K562 (cell line): ENCODE measurements at regions not wholly inside any gene's neighbourhood (a gene's known extent, or its start where the extent isn't known, plus 50 kb on each side); places are given as distances from the start of the nearest gene placed in this dataset.
A peak's percentile ranks its signal among the peaks of the same experiment; 100 is the strongest.

Source experiments
- ATAC-seq: fragments of 200-7000 bp; cut with Tn5 transposase; 3 replicates; pipeline ENCODE4 v1.9.1; 2020; ENCODE audit warnings: moderate library complexity
- BruUV-seq: library from RNA; stranded (reverse); fragments of 400-500 nt; replicated peaks from 2 replicates; lab custom pipeline; 2021; lab: Mats Ljungman, UMichigan
- CTCF ChIA-PET: fragments of 300-600 bp; formaldehyde crosslinking; extraction: SDS; loops from one replicate; lab custom pipeline; 2021; ENCODE audit warnings: low intra/inter-chr PET ratio; lab: Yijun Ruan, JAX
- POLR2A ChIA-PET: fragments of 300-600, 350-650 bp; sonication (Branson Sonifier 250); formaldehyde crosslinking; extraction: SDS; loops from one replicate; lab custom pipeline; 2021; ENCODE audit warnings: antibody characterized with exemption, inconsistent platforms; lab: Yijun Ruan, JAX
- DNase-seq, 4 experiments: peaks; one replicate each; pipeline versions ENCODE4 v3.0.0 to v3.0.0-alpha.2; 2011 to 2018; ENCODE audit warnings: low spot score in 3 of 4, mixed read lengths in 3 of 4; ENCODE audit errors: extremely low read depth in 1 of 4
- FAIRE-seq: peaks from 2 replicates; lab custom pipeline; 2011; peaks lifted over from hg19 to GRCh38; lab: Jason Lieb, UNC
- H2AFZ ChIP-seq: 2 replicates; pipeline ENCODE4 v1.6.0; 2011; ENCODE audit warnings: low read depth, low read length, control low read depth, inconsistent platforms
- H3K27ac ChIP-seq: fragments of 200-600 bp; 3 replicates; pipeline ENCODE4 v1.8.0; 2011; ENCODE audit warnings: low read depth, mild to moderate bottlenecking, control low read depth, inconsistent platforms, low read length, moderate library complexity, mixed read lengths; ENCODE audit errors: extremely low read depth
- H3K27me3 ChIP-seq, 2 experiments: fragments of 300-600 bp in 1 of 2; 2 replicates in 1 of 2; 3 replicates in 1 of 2; pipeline versions ENCODE4 v1.6.0 to v1.8.0; 2011; ENCODE audit warnings: inconsistent platforms in 2 of 2, low read length in 2 of 2, mild to moderate bottlenecking in 1 of 2, mixed read lengths in 1 of 2, moderate library complexity in 1 of 2; ENCODE audit not compliant: control insufficient read depth in 2 of 2, insufficient read depth in 2 of 2
- H3K36me3 ChIP-seq: fragments of 300-600 bp; 3 replicates; pipeline ENCODE4 v1.8.0; 2011; ENCODE audit warnings: mild to moderate bottlenecking, low read length, inconsistent platforms; ENCODE audit not compliant: control insufficient read depth, insufficient read depth
- H3K4me1 ChIP-seq, 2 experiments: fragments of 200-600 bp in 1 of 2; replicated peaks in 1 of 2; 2 replicates in 1 of 2; 3 replicates in 1 of 2; pipeline versions ENCODE4 v1.5.1 to v1.8.0; 2011; ENCODE audit warnings: inconsistent platforms in 2 of 2, low read length in 2 of 2, mild to moderate bottlenecking in 1 of 2, mixed read lengths in 1 of 2, moderate library complexity in 1 of 2; ENCODE audit not compliant: control insufficient read depth in 2 of 2, insufficient read depth in 2 of 2
- H3K4me2 ChIP-seq: 2 replicates; pipeline ENCODE4 v1.6.1; 2011; ENCODE audit warnings: low read length, control low read depth, inconsistent platforms, mixed read lengths; ENCODE audit not compliant: insufficient read depth
- H3K4me3 ChIP-seq: fragments of 200-600 bp; sonication (generic), shearing (Covaris generic); 2 replicates; pipeline ENCODE4 v1.5.1; 2016; ENCODE audit warnings: control low read depth, inconsistent platforms
- H3K79me2 ChIP-seq: fragments of 200-600 bp; 3 replicates; pipeline ENCODE4 v1.8.0; 2011; ENCODE audit warnings: low read length, inconsistent platforms; ENCODE audit not compliant: control insufficient read depth, insufficient read depth
- H3K9ac ChIP-seq, 2 experiments: 2 replicates each; pipeline versions ENCODE4 v1.6.0 to v1.6.1; 2011; ENCODE audit warnings: low read depth in 2 of 2, low read length in 2 of 2, control low read depth in 1 of 2, inconsistent platforms in 1 of 2, mild to moderate bottlenecking in 1 of 2, mixed read lengths in 1 of 2; ENCODE audit not compliant: insufficient read depth in 1 of 2
- H3K9me1 ChIP-seq: one replicate; pipeline ENCODE4 v1.6.0; 2011; ENCODE audit warnings: inconsistent platforms, mild to moderate bottlenecking, low read length, moderate library complexity; ENCODE audit not compliant: control insufficient read depth, insufficient read depth
- H3K9me3 ChIP-seq: replicated peaks from 2 replicates; pipeline ENCODE4 v1.5.1; 2011; ENCODE audit warnings: low read depth, low read length, inconsistent platforms; ENCODE audit not compliant: control insufficient read depth, insufficient read depth
- H4K20me1 ChIP-seq: replicated peaks from 2 replicates; pipeline ENCODE4 v1.6.1; 2011; ENCODE audit warnings: low read length, inconsistent platforms, mixed read lengths; ENCODE audit not compliant: control insufficient read depth, insufficient read depth
- FOXA1 ChIP-seq: fragments of 450-650 bp; IDR thresholded peaks from 2 replicates; pipeline ENCODE4 v1.6.1; 2016; ENCODE audit warnings: mild to moderate bottlenecking, borderline replicate concordance
- KDM5B ChIP-seq: fragments of 200-600 bp; sonication (generic); IDR thresholded peaks from 2 replicates; pipeline ENCODE4 v1.6.1; 2012; ENCODE audit warnings: low read depth, mild to moderate bottlenecking, moderate library complexity, low read length, control low read depth, inconsistent platforms; ENCODE audit not compliant: insufficient replicate concordance
- RFX5 ChIP-seq: IDR thresholded peaks from 2 replicates; pipeline ENCODE4 v1.6.1; 2011; ENCODE audit warnings: low read depth, mild to moderate bottlenecking, improper control_type of control experiment, low read length
- WHSC1 ChIP-seq: IDR thresholded peaks from one replicate; pipeline ENCODE4 v1.6.1; 2012; ENCODE audit warnings: low read length, control low read depth, inconsistent platforms
- ZKSCAN1 ChIP-seq: fragments of 150-350 bp; IDR thresholded peaks from 2 replicates; pipeline ENCODE4 v1.6.1; 2016; ENCODE audit warnings: low read depth, low read length
- WGBS: fragments of 100-300 bp; shearing (Covaris generic); methylation state at CpG from one replicate; pipeline ENCODE4 v1.1.6; 2016; ENCODE audit warnings: low coverage, mixed read lengths; ENCODE audit not compliant: insufficient coverage; ENCODE audit errors: missing lambda C conversion rate; 5-methylcytosine and 5-hydroxymethylcytosine counted together
- in situ Hi-C: fragments of 300-500 bp; cut with MboI; formaldehyde crosslinking; loops from 4 replicates; pipeline ENCODE4 v1.15.0; 2018; ENCODE audit warnings: inconsistent platforms, mixed read lengths
- intact Hi-C: fragments of 100-400 bp; cut with micrococcal nuclease; formaldehyde crosslinking; loops from 2 replicates; pipeline ENCODE4 v1.14.2; 2022
- TF ChIP-seq, protein P1 (sequence below): fragments of 200-800 bp; sonication (Bioruptor generic); IDR thresholded peaks from 2 replicates; pipeline ENCODE4 v1.6.1; 2017; ENCODE audit warnings: missing genetic modification characterization, missing compliant biosample characterization

DNA sequence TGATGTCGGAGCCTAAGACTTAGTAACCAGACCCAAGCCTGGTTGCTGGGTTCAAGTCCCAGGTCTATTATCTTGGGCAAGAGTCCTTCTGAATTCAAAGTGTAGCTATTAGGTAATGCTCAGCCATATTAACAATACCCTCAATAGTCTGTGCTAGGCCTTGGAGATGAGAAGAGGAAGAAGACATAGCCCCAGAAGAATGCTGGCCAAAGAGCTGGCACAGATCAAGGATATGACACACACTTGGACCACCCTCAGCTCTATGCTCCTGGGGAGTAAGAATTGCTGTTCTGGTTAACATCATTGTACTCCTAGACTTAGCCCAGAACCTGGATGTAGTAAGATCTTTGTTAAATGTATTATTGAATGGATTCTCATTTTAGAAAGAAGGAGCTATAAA lies 426.7 kb downstream of the CDK5RAP2 start (continued):
- TF ChIP-seq ZKSCAN1 = no peak
- no peak for TF ChIP-seq WHSC1

DNA sequence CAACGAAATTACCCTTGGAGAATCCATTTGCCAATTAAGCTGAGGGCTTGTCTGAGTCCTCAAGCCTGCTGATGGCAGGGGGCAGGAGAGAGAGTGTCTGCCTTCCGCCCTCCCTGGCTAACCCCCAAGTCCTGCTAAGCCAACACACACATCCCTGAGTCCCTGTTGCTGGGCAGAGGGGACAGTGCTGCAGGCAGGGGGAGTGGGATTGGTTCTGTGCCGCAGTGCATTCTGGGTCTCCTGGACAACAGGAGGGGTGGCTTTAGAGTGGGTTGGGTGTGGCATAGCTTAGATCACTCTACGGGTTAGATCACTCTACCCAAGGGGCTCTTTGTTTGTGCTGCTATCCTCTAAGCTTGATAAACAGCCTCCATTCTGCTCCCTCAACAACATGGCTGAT lies 427.7 kb downstream of the CDK5RAP2 start:
- 0% methylated on average over 4 of the region's 4 CpGs for WGBS
- Histone ChIP-seq H3K27me3 (no peaks in the 10 kb centered on the region), H3K79me2 (no peaks in the 10 kb centered on the region), H3K9me1 (no peaks in the 10 kb centered on the region), H2AFZ (no peak overlapping the region), H3K4me2 (no peak overlapping the region), H3K4me3 (no peak overlapping the region), H3K27ac (no peak overlapping the region), H4K20me1 (no peaks in the 10 kb centered on the region), H3K9ac (no peak overlapping the region), H3K36me3 (no peaks in the 10 kb centered on the region), H3K4me1 (no peaks in the 10 kb centered on the region), H3K9me3 (no peaks in the 10 kb centered on the region)
- ATAC-seq (peak; percentile 85), DNase-seq (peak; percentile 5 to 42 (median 30)), FAIRE-seq (no peak)
- no TSS peak for BruUV-seq
- intact Hi-C loops (no loop called here), in situ Hi-C loops (no loop called here)
- CTCF ChIA-PET = no interaction called here
- POLR2A ChIA-PET = no interaction called here
- TF ChIP-seq RFX5 = 0 out of 2 replicates have a peak, but pooled peaks have one; percentile 33
- TF ChIP-seq FOXA1 = no peak

DNA sequence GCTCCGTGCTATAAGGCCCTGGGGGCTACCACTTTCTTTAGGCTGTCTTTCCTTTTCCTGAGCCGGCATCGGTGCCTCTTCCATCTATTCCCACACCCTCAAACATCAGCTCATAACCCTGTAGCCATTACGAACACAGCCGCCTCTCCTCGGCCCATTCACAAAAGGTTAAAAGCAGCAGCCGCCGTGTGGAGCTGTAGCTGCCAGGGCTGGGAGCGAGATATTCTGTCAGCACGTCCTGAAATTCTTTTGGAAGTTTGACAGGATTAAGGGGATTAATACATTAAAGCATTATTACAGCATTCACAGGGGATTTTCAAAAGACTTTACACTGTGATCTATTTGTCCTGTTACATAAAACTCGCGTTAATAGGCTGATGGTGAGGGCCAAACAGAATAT lies 428.2 kb downstream of the CDK5RAP2 start:
- Histone ChIP-seq H3K4me3 (no peak overlapping the region), H3K79me2 (no peaks in the 10 kb centered on the region), H4K20me1 (no peaks in the 10 kb centered on the region), H3K27ac (no peak overlapping the region), H3K9ac (no peak overlapping the region), H3K4me2 (no peak overlapping the region), H2AFZ (no peak overlapping the region), H3K27me3 (no peaks in the 10 kb centered on the region), H3K9me1 (no peaks in the 10 kb centered on the region), H3K9me3 (no peaks in the 10 kb centered on the region), H3K36me3 (no peaks in the 10 kb centered on the region), H3K4me1 (no peaks in the 10 kb centered on the region)
- FAIRE-seq (no peak), DNase-seq (no peak), ATAC-seq (no peak)
- BruUV-seq = no TSS peak
- 0% methylated on average over 12 of the region's 12 CpGs for WGBS
- intact Hi-C loops = no loop called here
- CTCF ChIA-PET = no interaction called here
- in situ Hi-C loops = no loop called here
- POLR2A ChIA-PET = no interaction called here
- TF ChIP-seq, protein P1, sequence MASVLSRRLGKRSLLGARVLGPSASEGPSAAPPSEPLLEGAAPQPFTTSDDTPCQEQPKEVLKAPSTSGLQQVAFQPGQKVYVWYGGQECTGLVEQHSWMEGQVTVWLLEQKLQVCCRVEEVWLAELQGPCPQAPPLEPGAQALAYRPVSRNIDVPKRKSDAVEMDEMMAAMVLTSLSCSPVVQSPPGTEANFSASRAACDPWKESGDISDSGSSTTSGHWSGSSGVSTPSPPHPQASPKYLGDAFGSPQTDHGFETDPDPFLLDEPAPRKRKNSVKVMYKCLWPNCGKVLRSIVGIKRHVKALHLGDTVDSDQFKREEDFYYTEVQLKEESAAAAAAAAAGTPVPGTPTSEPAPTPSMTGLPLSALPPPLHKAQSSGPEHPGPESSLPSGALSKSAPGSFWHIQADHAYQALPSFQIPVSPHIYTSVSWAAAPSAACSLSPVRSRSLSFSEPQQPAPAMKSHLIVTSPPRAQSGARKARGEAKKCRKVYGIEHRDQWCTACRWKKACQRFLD (CRISPR knock-in tag) = no peak
- TF ChIP-seq KDM5B = no peak
